DLD1 (cell line): ENCODE measurements at regions not wholly inside any gene's neighbourhood (a gene's known extent, or its start where the extent isn't known, plus 50 kb on each side); places are given as distances from the start of the nearest gene placed in this dataset.

Experiments
- in situ Hi-C: cut with HindIII; loops from 2 replicates; pipeline ENCODE4 v1.10.0; 2017; ENCODE audit warnings: low sequenced_read_pairs

DNA sequence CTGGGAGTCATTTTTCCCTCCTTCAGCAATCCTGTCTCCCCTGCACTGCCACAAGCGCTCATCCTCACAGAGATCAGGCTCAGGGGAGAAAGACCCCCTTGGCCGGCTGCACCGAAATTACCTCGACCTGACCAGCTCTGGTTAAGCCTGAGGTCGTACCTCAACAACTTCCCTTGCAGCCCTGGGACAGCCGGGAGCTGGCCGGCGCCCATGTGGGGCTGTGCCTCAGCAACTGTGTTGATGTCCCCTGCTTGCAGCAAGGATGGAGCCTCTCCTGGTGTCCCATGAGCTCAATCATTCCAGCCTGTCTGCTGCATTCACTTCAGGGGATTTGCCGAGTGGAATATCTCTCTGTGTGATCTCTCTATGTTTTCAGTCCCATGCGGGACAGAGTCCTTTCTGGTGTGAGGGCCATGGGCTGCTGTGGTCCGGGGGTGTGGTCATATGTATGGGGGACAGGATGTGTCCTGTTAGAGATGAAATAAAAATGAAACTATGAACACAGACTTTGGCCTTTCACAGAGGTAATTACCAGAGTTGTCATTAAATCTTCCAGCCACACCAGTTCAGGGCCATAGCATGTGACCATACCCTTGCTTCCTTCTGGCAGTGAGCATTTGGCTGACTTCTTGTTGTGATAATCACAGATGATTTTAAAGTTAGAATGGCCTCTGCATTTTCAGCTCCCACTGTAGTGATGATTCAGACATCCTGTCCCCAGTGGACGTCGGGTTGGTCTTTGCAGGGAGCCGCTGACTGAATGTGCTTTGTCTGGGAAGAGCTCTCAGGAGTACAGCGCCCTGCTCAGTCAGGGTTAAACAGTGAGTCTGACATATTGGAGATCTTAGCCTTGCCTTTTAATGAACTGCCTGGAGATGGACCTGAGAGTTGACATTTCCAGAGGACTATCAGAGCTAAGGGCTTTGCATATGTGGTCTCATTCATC lies 405.9 kb downstream of the AACS start:
- in situ Hi-C loops: no loop called here

- in situ Hi-C loops: no loop called here
These were observed 408.3 kb downstream of the AACS start for GRCh38 chr12:125473501-125473900.

- in situ Hi-C loops: no loop called here
These were observed 422.1 kb downstream of the AACS start for GRCh38 chr12:125487336-125487735.

- in situ Hi-C loops: no loop called here
These were observed 426.3 kb downstream of the AACS start for GRCh38 chr12:125491553-125491952.

DNA sequence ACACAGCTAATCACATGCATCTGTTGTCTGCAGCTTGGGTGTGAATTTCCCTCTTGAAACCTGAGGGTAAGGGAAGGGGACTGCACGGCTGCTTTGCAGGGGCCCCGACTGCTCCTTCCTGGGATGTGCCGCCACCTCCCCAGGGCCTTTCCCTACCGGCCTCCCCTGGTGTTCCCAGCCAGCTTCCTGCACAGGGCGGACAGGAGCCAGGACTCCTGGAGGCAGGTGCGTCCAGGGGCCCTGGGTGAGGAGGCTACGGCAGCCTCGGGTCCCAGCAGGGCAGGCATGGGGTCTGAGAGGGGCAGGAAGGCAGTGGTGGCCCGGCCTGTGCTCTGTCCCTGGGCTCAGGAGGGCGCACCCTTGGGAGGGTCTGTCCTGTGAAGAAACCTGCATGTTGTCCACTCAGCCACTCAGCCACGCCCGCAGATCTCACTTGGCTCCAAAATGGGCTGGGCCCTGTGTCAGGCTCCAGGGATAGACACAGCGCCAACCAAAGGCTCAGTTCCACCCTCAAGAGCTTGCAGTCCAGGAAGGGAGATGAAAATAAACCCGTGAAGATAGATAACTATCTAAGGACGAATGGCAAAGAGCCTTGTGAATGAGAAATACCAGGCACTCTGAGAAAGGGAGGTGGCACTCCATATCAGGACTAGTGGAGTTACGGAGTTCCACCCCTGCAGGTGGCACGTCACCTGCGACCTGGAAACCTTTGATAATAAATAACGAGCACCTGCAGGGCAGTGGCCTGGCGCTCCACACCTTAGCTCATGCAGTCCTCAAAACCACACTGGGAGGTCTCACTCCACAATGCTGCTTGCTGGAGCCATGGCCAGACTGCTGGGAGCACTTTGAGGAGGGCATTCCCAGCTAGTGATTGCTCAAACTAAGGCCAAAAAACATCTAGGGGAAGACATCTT lies 427.4 kb downstream of the AACS start:
- in situ Hi-C loops: no loop called here

DNA sequence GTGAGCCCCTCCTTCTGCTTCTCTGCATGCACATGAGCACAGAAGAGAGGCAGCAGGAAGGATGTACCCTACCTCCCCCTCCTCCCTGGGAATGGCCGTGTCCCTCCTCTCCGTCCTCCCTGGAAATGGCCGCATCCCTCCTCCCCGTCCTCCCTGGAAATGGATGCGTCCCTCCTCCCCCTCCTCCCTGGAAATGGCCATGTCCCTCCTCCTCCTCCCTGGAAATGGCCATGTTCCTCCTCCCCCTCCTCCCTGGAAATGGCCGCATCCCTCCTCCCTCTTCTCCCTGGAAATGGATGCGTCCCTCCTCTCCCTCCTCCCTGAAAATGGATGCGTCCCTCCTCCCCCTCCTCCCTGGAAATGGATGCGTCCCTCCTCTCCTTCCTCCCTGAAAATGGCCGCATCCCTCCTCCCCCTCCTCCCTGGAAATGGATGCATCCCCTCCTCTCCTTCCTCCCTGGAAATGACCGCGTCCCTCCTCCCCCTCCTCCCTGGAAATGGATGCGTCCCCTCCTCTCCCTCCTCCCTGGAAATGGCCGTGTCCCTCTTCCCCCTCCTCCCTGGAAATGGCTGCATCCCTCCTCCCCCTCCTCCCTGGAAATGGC lies 428.6 kb downstream of the AACS start:
- in situ Hi-C loops: no loop called here

DNA sequence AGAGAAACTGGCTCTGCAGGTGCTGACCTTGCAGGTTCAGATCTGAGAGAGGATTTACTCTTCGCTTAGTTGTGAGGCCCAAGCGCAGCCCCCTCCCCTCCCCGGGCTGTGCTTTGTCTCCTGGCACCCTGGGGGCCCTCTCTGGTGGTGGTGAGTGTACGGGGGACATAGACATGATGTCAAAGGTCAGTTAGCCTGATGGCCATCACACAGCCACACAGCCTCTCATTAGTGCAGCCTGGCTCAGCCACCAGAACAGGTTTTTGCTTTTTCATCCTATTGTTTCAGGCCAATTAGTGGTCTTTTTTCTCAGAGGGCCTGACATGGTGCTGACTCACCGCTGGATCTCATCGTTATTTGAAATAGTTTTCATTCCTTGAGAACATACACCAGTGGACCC lies 437.9 kb downstream of the AACS start:
- in situ Hi-C loops: no loop called here

GRCh38 chr12:125509195-125509594 lies 444.0 kb downstream of the AACS start:
- in situ Hi-C loops: no loop called here

GRCh38 chr12:125512541-125513298 lies 447.5 kb downstream of the AACS start:
- in situ Hi-C loops: no loop called here

GRCh38 chr12:125515887-125516286 lies 450.7 kb downstream of the AACS start:
- in situ Hi-C loops: no loop called here

DNA sequence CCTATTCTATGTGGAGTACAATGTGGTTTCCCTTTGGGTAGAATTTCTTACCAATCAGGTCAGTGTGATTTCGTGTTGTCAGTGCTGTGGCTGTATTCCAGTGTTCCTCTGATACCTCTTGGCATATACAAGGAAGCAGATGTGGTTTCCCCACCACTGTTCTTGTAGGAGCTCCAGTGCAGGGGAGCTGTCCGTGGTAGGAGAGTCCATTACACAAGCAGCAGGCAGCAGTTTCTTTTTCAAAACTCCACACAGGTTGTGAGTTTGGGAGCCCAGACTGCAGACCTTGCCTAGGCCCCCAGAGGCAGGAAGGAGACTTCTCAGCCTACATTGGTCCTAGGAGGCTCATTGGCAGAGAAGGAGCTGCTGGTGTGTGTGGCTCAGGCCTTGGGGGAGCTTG lies 452.8 kb downstream of the AACS start:
- in situ Hi-C loops: no loop called here

DNA sequence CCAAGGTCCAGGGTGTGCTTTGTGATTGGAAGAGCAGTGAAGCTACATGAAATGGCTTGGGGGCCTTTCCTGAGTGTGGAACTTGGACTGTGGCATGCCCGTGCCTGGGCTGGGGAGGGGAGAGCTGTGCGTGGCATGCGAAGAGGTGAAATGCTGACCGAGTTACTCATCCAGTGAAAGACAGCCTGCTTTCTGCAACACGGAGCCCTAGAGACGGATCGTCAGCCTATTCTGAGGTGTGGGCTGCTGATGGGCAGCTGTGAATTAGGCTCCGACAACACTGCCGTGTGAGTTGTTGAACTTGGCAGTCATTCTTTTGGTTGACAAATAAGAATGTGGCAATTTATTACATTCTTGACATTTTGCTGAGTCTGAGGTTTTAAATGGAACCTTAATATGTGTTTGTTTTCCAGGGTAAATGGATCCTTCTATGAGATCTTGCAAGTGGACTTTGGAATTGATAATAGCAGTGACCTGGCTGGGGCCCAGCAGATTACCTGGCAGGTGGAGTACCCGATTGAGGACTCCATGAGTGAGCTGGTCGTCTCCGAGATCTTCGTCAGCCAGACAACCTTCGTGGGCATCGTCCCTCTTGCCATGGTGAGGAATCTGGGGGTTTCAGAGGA lies 453.9 kb downstream of the AACS start:
- in situ Hi-C loops: no loop called here

DNA sequence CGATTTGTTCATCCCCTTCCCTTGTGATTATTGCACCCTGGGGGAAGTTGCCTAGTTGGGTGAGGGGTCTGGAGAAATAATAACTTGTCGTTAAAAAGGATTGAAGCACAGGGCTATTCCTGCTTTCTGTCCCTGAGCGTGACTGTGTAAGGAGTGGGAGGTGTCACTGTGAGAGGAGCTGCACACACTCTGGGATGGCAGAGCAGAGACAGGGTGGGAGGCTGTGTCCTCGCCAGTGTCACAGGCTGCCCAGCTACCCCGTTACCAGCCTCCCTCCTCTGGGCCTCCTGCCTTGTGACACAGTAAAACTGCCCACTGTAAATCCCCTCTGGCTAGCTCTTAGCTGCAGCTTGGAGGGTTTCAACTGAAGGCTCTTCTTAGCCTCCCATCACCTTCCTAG lies 460.6 kb downstream of the AACS start:
- in situ Hi-C loops: no loop called here

DNA sequence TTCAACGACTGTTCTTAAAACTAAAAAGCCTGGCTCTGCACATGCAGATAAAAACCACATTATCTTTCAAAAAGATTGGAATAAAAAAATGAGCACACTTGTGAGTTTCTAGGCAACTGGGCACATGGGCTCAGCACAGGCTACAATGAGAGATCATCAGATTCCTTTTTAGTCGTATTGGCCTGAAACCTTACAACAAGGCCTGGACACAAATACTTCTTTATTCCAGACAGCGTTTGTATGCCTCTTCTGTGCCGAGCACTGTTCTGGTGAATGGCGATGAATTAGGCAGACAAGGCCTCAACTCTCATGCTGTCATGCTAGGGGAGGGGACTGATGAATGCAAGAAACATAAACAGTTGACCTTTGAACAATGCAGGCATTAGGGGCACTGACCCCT lies 463.0 kb downstream of the AACS start:
- in situ Hi-C loops: no loop called here

DNA sequence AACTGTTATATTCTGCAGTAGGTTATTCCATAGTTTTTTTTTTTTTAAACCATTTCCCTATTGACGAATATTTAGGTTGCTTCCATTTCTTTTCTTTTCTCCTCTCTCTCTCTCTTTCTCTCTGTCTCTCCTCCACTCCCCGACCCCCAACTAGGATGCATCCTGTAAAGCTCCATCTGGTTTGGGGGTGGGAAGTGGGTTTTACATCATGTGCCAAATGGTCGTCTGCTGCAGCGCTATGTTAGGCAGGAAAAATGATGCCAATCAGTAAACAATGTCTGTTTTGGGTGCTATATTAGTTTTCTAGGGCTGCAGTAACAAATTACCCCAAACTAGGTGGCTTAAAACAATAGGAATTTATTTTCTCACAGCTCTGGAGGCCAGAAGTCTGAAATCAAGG lies 465.0 kb downstream of the AACS start:
- in situ Hi-C loops: no loop called here

DNA sequence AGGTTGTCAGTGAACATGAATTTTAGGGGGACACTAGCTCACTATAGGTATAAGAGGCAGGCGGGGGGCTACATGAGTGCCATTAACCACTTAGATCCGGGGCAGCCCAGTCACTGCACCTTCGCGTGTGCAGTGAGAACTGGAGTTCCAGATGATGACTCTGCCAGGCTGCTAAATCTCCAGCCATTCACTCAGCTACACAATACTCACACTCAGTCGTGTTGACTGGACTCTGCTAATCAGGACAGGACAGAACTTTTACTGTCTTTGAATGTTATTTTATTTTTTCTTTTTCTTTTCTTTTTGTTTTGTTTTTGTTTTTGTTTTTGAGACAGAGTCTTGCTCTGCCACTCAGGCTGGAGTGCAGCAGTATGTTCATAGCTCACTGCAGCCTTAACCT lies 465.6 kb downstream of the AACS start:
- in situ Hi-C loops: no loop called here

DNA sequence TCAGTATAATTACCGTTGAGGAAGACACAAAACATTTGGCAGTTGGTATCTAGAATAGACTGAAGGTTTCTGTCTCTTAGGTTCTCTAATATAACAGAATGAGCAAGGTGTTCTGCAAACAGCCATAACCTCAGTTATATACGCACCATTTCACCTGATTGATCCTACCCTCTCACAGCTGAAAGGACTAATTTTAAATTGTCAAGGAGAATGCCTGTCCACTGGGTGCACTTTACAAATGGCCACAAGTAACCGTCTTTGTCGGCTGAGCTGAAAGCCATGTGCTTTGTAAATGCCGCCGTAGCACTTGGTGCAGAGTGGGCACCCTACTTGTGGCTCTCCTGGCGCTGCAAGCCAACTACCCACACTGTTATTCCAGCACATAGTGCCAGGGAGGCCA lies 466.3 kb downstream of the AACS start:
- in situ Hi-C loops: no loop called here

GRCh38 chr12:125533434-125534029 lies 468.3 kb downstream of the AACS start:
- in situ Hi-C loops: no loop called here

DNA sequence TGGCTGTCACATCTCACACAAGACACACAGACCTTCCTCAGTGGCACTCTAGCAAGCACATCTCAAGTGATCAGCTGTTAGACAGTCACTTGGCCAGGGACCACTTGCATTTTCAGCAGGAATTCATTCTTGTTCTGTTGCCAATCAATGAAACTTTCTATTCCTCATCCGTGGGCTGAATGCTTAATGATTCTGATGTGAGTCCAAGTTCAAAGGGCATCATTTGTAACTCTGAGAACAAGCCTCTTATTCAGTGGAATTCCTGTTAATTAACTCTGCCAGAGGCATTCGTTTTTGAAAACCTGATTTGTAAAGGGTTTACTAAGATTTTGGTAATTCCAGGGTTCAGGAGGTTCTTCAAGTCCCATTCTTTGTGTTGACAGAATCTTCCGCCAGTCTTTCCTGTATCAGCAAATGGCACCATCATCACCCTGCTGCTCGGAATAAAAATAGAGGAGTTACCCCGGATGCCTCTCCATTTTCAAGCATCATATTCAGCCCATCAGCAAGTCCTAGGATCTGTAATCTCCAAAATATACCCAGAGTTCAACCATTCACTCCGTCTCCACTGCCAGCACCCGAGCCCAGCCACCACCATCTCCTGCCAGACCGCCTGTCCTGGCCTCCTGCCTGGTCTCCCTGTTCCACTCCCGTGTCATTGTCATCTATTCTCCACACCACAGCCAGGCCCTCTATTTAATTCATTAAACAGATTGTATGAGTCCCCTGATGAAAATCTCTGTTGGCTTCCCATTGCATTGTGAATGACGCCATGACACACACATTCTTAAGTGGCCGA lies 473.4 kb downstream of the AACS start:
- in situ Hi-C loops: no loop called here
